K562 (cell line): ENCODE measurements at regions not wholly inside any gene's neighbourhood (a gene's known extent, or its start where the extent isn't known, plus 50 kb on each side); places are given as distances from the start of the nearest gene placed in this dataset.

Experiments
- ATAC-seq: fragments of 200-7000 bp; cut with Tn5 transposase; 3 replicates; pipeline ENCODE4 v1.9.1; 2020; ENCODE audit warnings: moderate library complexity
- BruUV-seq: library from RNA; stranded (reverse); fragments of 400-500 nt; replicated peaks from 2 replicates; lab custom pipeline; 2021; lab: Mats Ljungman, UMichigan
- CTCF ChIA-PET: fragments of 300-600 bp; formaldehyde crosslinking; extraction: SDS; loops from one replicate; lab custom pipeline; 2021; ENCODE audit warnings: low intra/inter-chr PET ratio; lab: Yijun Ruan, JAX
- POLR2A ChIA-PET: fragments of 300-600, 350-650 bp; sonication (Branson Sonifier 250); formaldehyde crosslinking; extraction: SDS; loops from one replicate; lab custom pipeline; 2021; ENCODE audit warnings: antibody characterized with exemption, inconsistent platforms; lab: Yijun Ruan, JAX
- DNase-seq, 4 experiments: peaks; one replicate each; pipeline versions ENCODE4 v3.0.0 to v3.0.0-alpha.2; 2011 to 2018; ENCODE audit warnings: low spot score in 3 of 4, mixed read lengths in 3 of 4; ENCODE audit errors: extremely low read depth in 1 of 4
- FAIRE-seq: peaks from 2 replicates; lab custom pipeline; 2011; peaks lifted over from hg19 to GRCh38; lab: Jason Lieb, UNC
- H2AFZ ChIP-seq: 2 replicates; pipeline ENCODE4 v1.6.0; 2011; ENCODE audit warnings: low read depth, low read length, control low read depth, inconsistent platforms
- H3K27ac ChIP-seq: fragments of 200-600 bp; 3 replicates; pipeline ENCODE4 v1.8.0; 2011; ENCODE audit warnings: low read depth, mild to moderate bottlenecking, control low read depth, inconsistent platforms, low read length, moderate library complexity, mixed read lengths; ENCODE audit errors: extremely low read depth
- H3K27me3 ChIP-seq, 2 experiments: fragments of 300-600 bp in 1 of 2; 2 replicates in 1 of 2; 3 replicates in 1 of 2; pipeline versions ENCODE4 v1.6.0 to v1.8.0; 2011; ENCODE audit warnings: inconsistent platforms in 2 of 2, low read length in 2 of 2, mild to moderate bottlenecking in 1 of 2, mixed read lengths in 1 of 2, moderate library complexity in 1 of 2; ENCODE audit not compliant: control insufficient read depth in 2 of 2, insufficient read depth in 2 of 2
- H3K36me3 ChIP-seq: fragments of 300-600 bp; 3 replicates; pipeline ENCODE4 v1.8.0; 2011; ENCODE audit warnings: mild to moderate bottlenecking, low read length, inconsistent platforms; ENCODE audit not compliant: control insufficient read depth, insufficient read depth
- H3K4me1 ChIP-seq, 2 experiments: fragments of 200-600 bp in 1 of 2; replicated peaks in 1 of 2; 2 replicates in 1 of 2; 3 replicates in 1 of 2; pipeline versions ENCODE4 v1.5.1 to v1.8.0; 2011; ENCODE audit warnings: inconsistent platforms in 2 of 2, low read length in 2 of 2, mild to moderate bottlenecking in 1 of 2, mixed read lengths in 1 of 2, moderate library complexity in 1 of 2; ENCODE audit not compliant: control insufficient read depth in 2 of 2, insufficient read depth in 2 of 2
- H3K4me2 ChIP-seq: 2 replicates; pipeline ENCODE4 v1.6.1; 2011; ENCODE audit warnings: low read length, control low read depth, inconsistent platforms, mixed read lengths; ENCODE audit not compliant: insufficient read depth
- H3K4me3 ChIP-seq: fragments of 200-600 bp; sonication (generic), shearing (Covaris generic); 2 replicates; pipeline ENCODE4 v1.5.1; 2016; ENCODE audit warnings: control low read depth, inconsistent platforms
- H3K79me2 ChIP-seq: fragments of 200-600 bp; 3 replicates; pipeline ENCODE4 v1.8.0; 2011; ENCODE audit warnings: low read length, inconsistent platforms; ENCODE audit not compliant: control insufficient read depth, insufficient read depth
- H3K9ac ChIP-seq, 2 experiments: 2 replicates each; pipeline versions ENCODE4 v1.6.0 to v1.6.1; 2011; ENCODE audit warnings: low read depth in 2 of 2, low read length in 2 of 2, control low read depth in 1 of 2, inconsistent platforms in 1 of 2, mild to moderate bottlenecking in 1 of 2, mixed read lengths in 1 of 2; ENCODE audit not compliant: insufficient read depth in 1 of 2
- H3K9me1 ChIP-seq: one replicate; pipeline ENCODE4 v1.6.0; 2011; ENCODE audit warnings: inconsistent platforms, mild to moderate bottlenecking, low read length, moderate library complexity; ENCODE audit not compliant: control insufficient read depth, insufficient read depth
- H3K9me3 ChIP-seq: replicated peaks from 2 replicates; pipeline ENCODE4 v1.5.1; 2011; ENCODE audit warnings: low read depth, low read length, inconsistent platforms; ENCODE audit not compliant: control insufficient read depth, insufficient read depth
- H4K20me1 ChIP-seq: replicated peaks from 2 replicates; pipeline ENCODE4 v1.6.1; 2011; ENCODE audit warnings: low read length, inconsistent platforms, mixed read lengths; ENCODE audit not compliant: control insufficient read depth, insufficient read depth
- DEAF1 ChIP-seq: fragments of 450-650 bp; formaldehyde crosslinking; IDR thresholded peaks from 2 replicates; pipeline ENCODE4 v1.4.0; 2020; ENCODE audit warnings: mild to moderate bottlenecking, moderate library complexity
- DIDO1 ChIP-seq: fragments of 450-650 bp; IDR thresholded peaks from 2 replicates; pipeline ENCODE4 v1.6.1; 2016; ENCODE audit warnings: low read depth, missing biosample characterization, missing genetic modification characterization
- HDAC1 ChIP-seq, 2 experiments: fragments of 450-650 bp; IDR thresholded peaks; 2 replicates each; pipeline ENCODE4 v1.6.1; 2016 to 2017; ENCODE audit warnings: inconsistent platforms in 1 of 2, mild to moderate bottlenecking in 1 of 2, moderate library complexity in 1 of 2
- MTA2 ChIP-seq: fragments of 450-650 bp; IDR thresholded peaks from 2 replicates; pipeline ENCODE4 v1.6.1; 2016; ENCODE audit warnings: low read depth
- RB1 ChIP-seq: fragments of 450-650 bp; IDR thresholded peaks from 2 replicates; pipeline ENCODE4 v1.6.1; 2017; ENCODE audit warnings: low read depth, mild to moderate bottlenecking
- RHOXF2B ChIP-seq: fragments of 250-450 bp; sonication (Bioruptor Pico); conservative IDR thresholded peaks from 2 replicates; pipeline ENCODE4 v1.5.1; 2021
- SIN3A ChIP-seq, 2 experiments: fragments of 150-350 bp in 1 of 2; IDR thresholded peaks; 2 replicates each; pipeline ENCODE4 v1.6.1; 2011 to 2016; ENCODE audit warnings: borderline replicate concordance in 2 of 2, low read depth in 2 of 2, low read length in 2 of 2, mild to moderate bottlenecking in 2 of 2, moderate library complexity in 2 of 2; ENCODE audit not compliant: control insufficient read depth in 1 of 2
- STAT5A ChIP-seq: IDR thresholded peaks from 2 replicates; pipeline ENCODE4 v1.6.1; 2012; ENCODE audit warnings: low read length, inconsistent platforms, borderline replicate concordance
- ZNF3 ChIP-seq: fragments of 250-450 bp; sonication (Bioruptor Pico); IDR thresholded peaks from 2 replicates; pipeline ENCODE4 v1.5.0; 2021; ENCODE audit warnings: mild to moderate bottlenecking, moderate library complexity
- WGBS: fragments of 100-300 bp; shearing (Covaris generic); methylation state at CpG from one replicate; pipeline ENCODE4 v1.1.6; 2016; ENCODE audit warnings: low coverage, mixed read lengths; ENCODE audit not compliant: insufficient coverage; ENCODE audit errors: missing lambda C conversion rate; 5-methylcytosine and 5-hydroxymethylcytosine counted together
- in situ Hi-C: fragments of 300-500 bp; cut with MboI; formaldehyde crosslinking; loops from 4 replicates; pipeline ENCODE4 v1.15.0; 2018; ENCODE audit warnings: inconsistent platforms, mixed read lengths
- intact Hi-C: fragments of 100-400 bp; cut with micrococcal nuclease; formaldehyde crosslinking; loops from 2 replicates; pipeline ENCODE4 v1.14.2; 2022
- TF ChIP-seq, protein P1 (sequence below): fragments of 250-450 bp; sonication (Bioruptor Pico); IDR thresholded peaks from 2 replicates; pipeline ENCODE4 v1.5.0; 2021; ENCODE audit warnings: mild to moderate bottlenecking, borderline replicate concordance
- TF ChIP-seq, protein P2 (sequence below): fragments of 450-650 bp; IDR thresholded peaks from 2 replicates; pipeline ENCODE4 v1.6.1; 2017; ENCODE audit warnings: mild to moderate bottlenecking, moderate library complexity
- TF ChIP-seq, protein P3 (sequence below): fragments of 250-450 bp; sonication (Bioruptor Pico); IDR thresholded peaks from 2 replicates; pipeline ENCODE4 v1.8.0; 2021; ENCODE audit warnings: mild to moderate bottlenecking, moderate library complexity
- TF ChIP-seq, protein P4 (sequence below): sonication (generic); formaldehyde crosslinking; IDR thresholded peaks from 2 replicates; pipeline ENCODE4 v1.8.0; 2022; ENCODE audit warnings: mild to moderate bottlenecking, missing genetic modification reagents

- ATAC-seq (no peak), DNase-seq (no peak), FAIRE-seq (no peak)
- intact Hi-C loops: no loop called here
- H3K27me3 ChIP-seq: no peaks in the 10 kb centered on the region
- H3K9me1 ChIP-seq: no peaks in the 10 kb centered on the region
- H4K20me1 ChIP-seq: no peaks in the 10 kb centered on the region
- H3K79me2 ChIP-seq: no peaks in the 10 kb centered on the region
- no peak overlapping the region for H3K4me3 ChIP-seq
- H3K27ac ChIP-seq: no peak overlapping the region
- in situ Hi-C loops: no loop called here
- no peak overlapping the region for H2AFZ ChIP-seq
- H3K36me3 ChIP-seq: no peaks in the 10 kb centered on the region
- H3K4me1 ChIP-seq: no peaks in the 10 kb centered on the region
- POLR2A ChIA-PET: interaction anchor here (0.7 kb wide), 1 partner anchor 68 kb away, joined by 3 read pairs; no protein-coding TSS in a partner anchor
- WGBS: 0% methylated on average over 1 of the region's 1 CpG
- no peak overlapping the region for H3K9ac ChIP-seq
- H3K4me2 ChIP-seq: no peak overlapping the region
- CTCF ChIA-PET: no interaction called here
- H3K9me3 ChIP-seq: no peaks in the 10 kb centered on the region
- no TSS peak for BruUV-seq
- TF ChIP-seq, protein P1, sequence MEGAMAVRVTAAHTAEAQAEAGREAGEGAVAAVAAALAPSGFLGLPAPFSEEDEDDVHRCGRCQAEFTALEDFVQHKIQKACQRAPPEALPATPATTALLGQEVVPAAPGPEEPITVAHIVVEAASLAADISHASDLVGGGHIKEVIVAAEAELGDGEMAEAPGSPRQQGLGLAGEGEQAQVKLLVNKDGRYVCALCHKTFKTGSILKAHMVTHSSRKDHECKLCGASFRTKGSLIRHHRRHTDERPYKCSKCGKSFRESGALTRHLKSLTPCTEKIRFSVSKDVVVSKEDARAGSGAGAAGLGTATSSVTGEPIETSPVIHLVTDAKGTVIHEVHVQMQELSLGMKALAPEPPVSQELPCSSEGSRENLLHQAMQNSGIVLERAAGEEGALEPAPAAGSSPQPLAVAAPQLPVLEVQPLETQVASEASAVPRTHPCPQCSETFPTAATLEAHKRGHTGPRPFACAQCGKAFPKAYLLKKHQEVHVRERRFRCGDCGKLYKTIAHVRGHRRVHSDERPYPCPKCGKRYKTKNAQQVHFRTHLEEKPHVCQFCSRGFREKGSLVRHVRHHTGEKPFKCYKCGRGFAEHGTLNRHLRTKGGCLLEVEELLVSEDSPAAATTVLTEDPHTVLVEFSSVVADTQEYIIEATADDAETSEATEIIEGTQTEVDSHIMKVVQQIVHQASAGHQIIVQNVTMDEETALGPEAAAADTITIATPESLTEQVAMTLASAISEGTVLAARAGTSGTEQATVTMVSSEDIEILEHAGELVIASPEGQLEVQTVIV (CRISPR knock-in tag): no peak
- no peak for TF ChIP-seq HDAC1 (IDR thresholded peaks at IDR 0.05)
- TF ChIP-seq, protein P2, sequence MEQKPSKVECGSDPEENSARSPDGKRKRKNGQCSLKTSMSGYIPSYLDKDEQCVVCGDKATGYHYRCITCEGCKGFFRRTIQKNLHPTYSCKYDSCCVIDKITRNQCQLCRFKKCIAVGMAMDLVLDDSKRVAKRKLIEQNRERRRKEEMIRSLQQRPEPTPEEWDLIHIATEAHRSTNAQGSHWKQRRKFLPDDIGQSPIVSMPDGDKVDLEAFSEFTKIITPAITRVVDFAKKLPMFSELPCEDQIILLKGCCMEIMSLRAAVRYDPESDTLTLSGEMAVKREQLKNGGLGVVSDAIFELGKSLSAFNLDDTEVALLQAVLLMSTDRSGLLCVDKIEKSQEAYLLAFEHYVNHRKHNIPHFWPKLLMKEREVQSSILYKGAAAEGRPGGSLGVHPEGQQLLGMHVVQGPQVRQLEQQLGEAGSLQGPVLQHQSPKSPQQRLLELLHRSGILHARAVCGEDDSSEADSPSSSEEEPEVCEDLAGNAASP: no peak
- no peak for TF ChIP-seq DEAF1 (CRISPR knock-in tag)
- TF ChIP-seq RB1: no peak
- TF ChIP-seq SIN3A (IDR thresholded peaks at IDR 0.05; ENCODE audit: borderline replicate concordance in 2 of 2, control insufficient read depth in 1 of 2, low read depth in 2 of 2, low read length in 2 of 2): no peak
- TF ChIP-seq STAT5A: no peak
- no peak for TF ChIP-seq RHOXF2B
- TF ChIP-seq MTA2: no peak
- no peak for TF ChIP-seq DIDO1 (tag)
- TF ChIP-seq ZNF3 (CRISPR knock-in tag): no peak
- TF ChIP-seq, protein P3, sequence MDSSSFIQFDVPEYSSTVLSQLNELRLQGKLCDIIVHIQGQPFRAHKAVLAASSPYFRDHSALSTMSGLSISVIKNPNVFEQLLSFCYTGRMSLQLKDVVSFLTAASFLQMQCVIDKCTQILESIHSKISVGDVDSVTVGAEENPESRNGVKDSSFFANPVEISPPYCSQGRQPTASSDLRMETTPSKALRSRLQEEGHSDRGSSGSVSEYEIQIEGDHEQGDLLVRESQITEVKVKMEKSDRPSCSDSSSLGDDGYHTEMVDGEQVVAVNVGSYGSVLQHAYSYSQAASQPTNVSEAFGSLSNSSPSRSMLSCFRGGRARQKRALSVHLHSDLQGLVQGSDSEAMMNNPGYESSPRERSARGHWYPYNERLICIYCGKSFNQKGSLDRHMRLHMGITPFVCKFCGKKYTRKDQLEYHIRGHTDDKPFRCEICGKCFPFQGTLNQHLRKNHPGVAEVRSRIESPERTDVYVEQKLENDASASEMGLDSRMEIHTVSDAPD (CRISPR knock-in tag): no peak
- TF ChIP-seq, protein P4, sequence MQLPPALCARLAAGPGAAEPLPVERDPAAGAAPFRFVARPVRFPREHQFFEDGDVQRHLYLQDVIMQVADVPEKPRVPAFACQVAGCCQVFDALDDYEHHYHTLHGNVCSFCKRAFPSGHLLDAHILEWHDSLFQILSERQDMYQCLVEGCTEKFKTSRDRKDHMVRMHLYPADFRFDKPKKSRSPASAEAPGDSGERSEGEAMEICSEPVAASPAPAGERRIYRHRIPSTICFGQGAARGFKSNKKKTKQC: no peak
These were observed 317.6 kb downstream of the CBLN1 start for GRCh38 chr16:48963901-48964615.
